Mesothelial cell of epicardium (in vitro differentiated cells): ENCODE measurements at regions not wholly inside any gene's neighbourhood (a gene's known extent, or its start where the extent isn't known, plus 50 kb on each side); places are given as distances from the start of the nearest gene placed in this dataset.

Experiments
- DNase-seq, 2 experiments: peaks; one replicate each; pipeline ENCODE4 v3.0.0; 2021; ENCODE audit warnings: low spot score in 2 of 2; ENCODE audit not compliant: unreplicated experiment in 2 of 2
- H3K27ac Mint-ChIP-seq: 2 replicates; pipeline ENCODE4 v1.8.0; 2021; ENCODE audit warnings: mixed read lengths
- H3K27me3 Mint-ChIP-seq: 2 replicates; pipeline ENCODE4 v1.8.0; 2021; ENCODE audit warnings: low read depth, mixed read lengths
- H3K36me3 Mint-ChIP-seq: 2 replicates; pipeline ENCODE4 v1.8.0; 2021; ENCODE audit warnings: mixed read lengths
- H3K4me1 Mint-ChIP-seq: 2 replicates; pipeline ENCODE4 v1.8.0; 2021; ENCODE audit warnings: mixed read lengths
- H3K4me3 Mint-ChIP-seq: 2 replicates; pipeline ENCODE4 v1.8.0; 2021; ENCODE audit warnings: mild to moderate bottlenecking, moderate library complexity, mixed read lengths
- H3K9me3 Mint-ChIP-seq: 2 replicates; pipeline ENCODE4 v1.8.0; 2021; ENCODE audit warnings: mixed read lengths
- TF ChIP-seq, protein P1 (sequence below): fragments of 200-600 bp; sonication (generic); IDR thresholded peaks from one replicate; pipeline ENCODE4 v1.5.0; 2021; ENCODE audit warnings: antibody characterized with exemption; ENCODE audit not compliant: unreplicated experiment

DNA sequence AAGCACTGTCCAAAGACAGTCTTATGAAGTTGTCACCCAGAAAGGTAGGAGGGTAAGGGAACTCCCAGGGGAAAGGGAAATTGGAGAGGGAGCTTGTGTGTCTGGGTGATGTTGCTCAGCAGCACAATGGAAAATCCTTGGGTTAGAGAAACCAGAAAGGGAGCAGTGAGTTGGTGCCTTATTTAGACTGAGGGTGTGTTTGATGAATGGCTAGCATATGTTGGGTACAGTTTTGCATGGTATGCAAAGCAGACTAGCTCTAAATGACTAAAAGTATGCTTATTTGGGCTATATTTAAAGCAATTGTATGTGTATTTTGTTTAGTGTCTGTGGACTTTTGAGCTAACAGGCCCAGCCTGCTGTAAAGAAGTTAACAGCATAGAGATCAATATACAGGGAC, 2884.6 kb upstream of the PCDH20 start:
- DNase-seq, result no peak
- H3K4me1 Mint-ChIP-seq, result peaks cover 4% of the 10 kb centered on the region
- no peak overlapping the region for H3K4me3 Mint-ChIP-seq
- TF ChIP-seq, protein P1, sequence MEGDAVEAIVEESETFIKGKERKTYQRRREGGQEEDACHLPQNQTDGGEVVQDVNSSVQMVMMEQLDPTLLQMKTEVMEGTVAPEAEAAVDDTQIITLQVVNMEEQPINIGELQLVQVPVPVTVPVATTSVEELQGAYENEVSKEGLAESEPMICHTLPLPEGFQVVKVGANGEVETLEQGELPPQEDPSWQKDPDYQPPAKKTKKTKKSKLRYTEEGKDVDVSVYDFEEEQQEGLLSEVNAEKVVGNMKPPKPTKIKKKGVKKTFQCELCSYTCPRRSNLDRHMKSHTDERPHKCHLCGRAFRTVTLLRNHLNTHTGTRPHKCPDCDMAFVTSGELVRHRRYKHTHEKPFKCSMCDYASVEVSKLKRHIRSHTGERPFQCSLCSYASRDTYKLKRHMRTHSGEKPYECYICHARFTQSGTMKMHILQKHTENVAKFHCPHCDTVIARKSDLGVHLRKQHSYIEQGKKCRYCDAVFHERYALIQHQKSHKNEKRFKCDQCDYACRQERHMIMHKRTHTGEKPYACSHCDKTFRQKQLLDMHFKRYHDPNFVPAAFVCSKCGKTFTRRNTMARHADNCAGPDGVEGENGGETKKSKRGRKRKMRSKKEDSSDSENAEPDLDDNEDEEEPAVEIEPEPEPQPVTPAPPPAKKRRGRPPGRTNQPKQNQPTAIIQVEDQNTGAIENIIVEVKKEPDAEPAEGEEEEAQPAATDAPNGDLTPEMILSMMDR, result no peak
- H3K27ac Mint-ChIP-seq, result no peak overlapping the region
- H3K9me3 Mint-ChIP-seq, result peaks cover 10% of the 10 kb centered on the region
- H3K27me3 Mint-ChIP-seq, result no peaks in the 10 kb centered on the region
- no peaks in the 10 kb centered on the region for H3K36me3 Mint-ChIP-seq

DNA sequence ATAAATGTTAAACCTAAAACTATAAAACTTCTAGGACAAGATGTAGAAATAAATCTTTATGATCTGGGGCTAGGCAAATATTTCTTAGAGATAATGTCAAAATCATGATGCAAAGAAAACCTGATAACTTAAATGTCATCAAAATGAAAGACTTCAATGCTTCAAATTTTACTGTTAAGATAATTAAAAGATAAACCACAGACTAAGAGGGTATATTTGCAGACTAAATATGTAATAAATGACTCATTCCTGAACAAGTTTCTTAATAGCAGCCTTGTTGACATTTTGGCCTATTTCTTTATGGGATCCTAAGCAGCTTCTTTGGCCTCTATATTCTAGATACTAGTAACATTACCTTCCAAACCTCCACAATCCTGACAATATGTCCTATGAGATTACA, 2878.3 kb upstream of the PCDH20 start:
- no peak for DNase-seq
- Mint-ChIP-seq H3K27me3 (no peaks in the 10 kb centered on the region), H3K36me3 (peaks cover 4% of the 10 kb centered on the region), H3K27ac (no peak overlapping the region), H3K9me3 (peaks cover 28% of the 10 kb centered on the region), H3K4me3 (no peak overlapping the region), H3K4me1 (peaks cover 11% of the 10 kb centered on the region)
- TF ChIP-seq, protein P1, result no peak

DNA sequence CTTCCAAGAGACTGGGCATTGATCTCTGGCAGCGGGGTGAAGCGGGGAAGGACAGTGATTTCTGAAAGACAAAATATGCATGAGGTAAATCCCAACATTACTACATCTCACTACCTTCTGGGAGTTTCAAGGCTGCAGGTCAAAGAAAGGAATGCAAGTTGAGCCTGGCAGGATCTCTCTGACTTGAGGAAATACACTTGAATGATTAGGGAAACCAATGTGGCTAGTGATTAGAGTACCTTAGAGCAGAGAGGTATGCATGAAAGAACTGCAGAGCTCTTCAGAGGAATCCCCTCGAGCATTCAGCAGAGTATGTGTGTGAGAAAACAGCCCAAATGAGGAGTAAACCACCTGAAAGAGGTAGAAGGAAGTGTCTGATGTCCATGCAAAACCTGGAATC, 2874.1 kb upstream of the PCDH20 start:
- Mint-ChIP-seq H3K4me3 (no peak overlapping the region), H3K36me3 (peaks cover 4% of the 10 kb centered on the region), H3K9me3 (peaks cover 28% of the 10 kb centered on the region), H3K4me1 (peaks cover 8% of the 10 kb centered on the region), H3K27me3 (no peaks in the 10 kb centered on the region), H3K27ac (no peak overlapping the region)
- no peak for DNase-seq
- TF ChIP-seq, protein P1, result no peak

DNA sequence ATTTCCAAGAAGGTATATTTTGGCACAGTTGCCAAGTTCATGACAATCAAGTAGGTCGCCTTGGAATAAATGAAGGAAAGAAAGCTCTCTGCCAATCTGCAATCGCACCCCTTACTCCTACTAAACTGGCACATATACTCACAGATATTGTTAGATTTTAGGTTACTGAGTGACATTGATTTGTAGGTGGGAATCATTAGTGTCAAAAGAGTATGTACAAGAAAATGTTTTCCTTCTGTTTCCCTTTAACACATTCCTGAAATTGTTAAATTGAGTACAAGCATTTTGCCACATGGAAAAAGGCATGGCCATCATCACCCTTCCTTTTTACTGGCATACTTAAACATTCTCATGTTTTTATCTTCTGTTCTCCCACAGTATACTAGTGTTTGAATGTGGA, 2868.3 kb upstream of the PCDH20 start:
- H3K27ac Mint-ChIP-seq, result no peak overlapping the region
- H3K4me1 Mint-ChIP-seq, result no peaks in the 10 kb centered on the region
- no peaks in the 10 kb centered on the region for H3K27me3 Mint-ChIP-seq
- no peak for DNase-seq
- H3K9me3 Mint-ChIP-seq, result peaks cover 21% of the 10 kb centered on the region
- TF ChIP-seq, protein P1, result no peak
- H3K4me3 Mint-ChIP-seq, result no peak overlapping the region
- no peaks in the 10 kb centered on the region for H3K36me3 Mint-ChIP-seq

DNA sequence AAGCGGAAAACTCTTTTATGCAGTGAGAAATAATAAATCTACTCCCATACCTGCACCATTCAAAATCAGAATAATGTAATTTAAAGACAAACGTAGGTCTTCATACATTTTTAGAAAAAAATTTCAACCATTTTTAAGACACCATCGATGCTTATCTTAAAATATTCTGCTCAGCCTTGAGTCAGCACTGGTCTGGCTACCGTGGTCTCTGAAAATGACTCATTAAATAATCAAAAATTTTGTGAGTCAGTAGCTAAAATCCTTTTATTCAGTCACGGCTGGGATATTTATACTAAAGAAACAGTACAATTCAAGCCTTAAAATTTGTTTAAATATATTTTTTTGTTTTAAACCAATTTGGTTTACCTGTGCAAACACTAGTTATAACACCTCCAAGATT, 2862.8 kb upstream of the PCDH20 start:
- Mint-ChIP-seq H3K27ac (no peak overlapping the region), H3K9me3 (peaks cover 24% of the 10 kb centered on the region), H3K4me3 (no peak overlapping the region), H3K36me3 (no peaks in the 10 kb centered on the region), H3K27me3 (no peaks in the 10 kb centered on the region), H3K4me1 (no peaks in the 10 kb centered on the region)
- TF ChIP-seq, protein P1, result no peak
- DNase-seq, result no peak

DNA sequence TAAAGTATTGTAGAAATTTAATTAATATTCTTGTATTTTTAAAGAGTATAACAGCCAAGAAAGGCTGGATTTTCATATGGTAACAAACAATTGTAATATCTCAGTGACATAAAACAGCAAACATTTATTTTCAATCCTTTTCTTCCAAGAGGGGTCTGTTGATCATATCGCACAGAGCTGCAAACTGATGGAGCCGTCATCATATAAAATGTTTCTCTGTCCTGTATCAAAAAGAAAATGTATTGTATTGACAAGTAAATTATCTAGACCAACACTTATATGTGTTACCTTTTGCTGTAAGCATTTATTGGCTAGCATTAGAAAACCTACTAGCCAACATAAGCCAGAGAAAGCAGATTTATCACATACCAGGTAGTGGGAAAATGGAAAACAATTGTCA, 2861.4 kb upstream of the PCDH20 start:
- no peak overlapping the region for H3K4me3 Mint-ChIP-seq
- TF ChIP-seq, protein P1, result no peak
- H3K36me3 Mint-ChIP-seq, result no peaks in the 10 kb centered on the region
- no peak overlapping the region for H3K27ac Mint-ChIP-seq
- no peak for DNase-seq
- peaks cover 31% of the 10 kb centered on the region for H3K9me3 Mint-ChIP-seq
- no peaks in the 10 kb centered on the region for H3K4me1 Mint-ChIP-seq
- H3K27me3 Mint-ChIP-seq, result no peaks in the 10 kb centered on the region
